ENCODE measurements at regions not wholly inside any gene's neighbourhood (a gene's known extent, or its start where the extent isn't known, plus 50 kb on each side); places are given as distances from the start of the nearest gene placed in this dataset.

DNA sequence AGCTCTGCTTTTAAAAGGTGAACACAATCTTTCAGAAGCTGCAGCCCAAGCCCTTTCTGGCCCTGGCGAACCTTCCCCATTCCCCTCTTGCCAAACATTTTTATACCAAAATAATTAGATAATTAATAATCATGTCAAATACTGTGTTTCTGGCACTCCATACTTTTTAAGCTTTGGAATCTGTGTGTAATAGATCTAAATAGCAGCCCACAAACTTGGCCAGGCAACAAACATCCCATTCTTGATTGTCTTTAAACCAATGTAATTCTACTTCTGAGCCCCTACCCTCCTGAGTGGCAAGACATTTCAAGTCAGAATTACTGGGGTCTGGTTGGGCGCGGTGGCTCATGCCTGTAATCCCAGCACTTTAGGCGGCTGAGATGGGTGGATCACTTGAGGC is 137.7 kb downstream of the NAV1 start:
- H3K36me3 ChIP-seq (ENCODE audit: control insufficient read depth, insufficient read depth, low read length): no peaks in the 10 kb centered on the region
- H3K27me3 ChIP-seq (ENCODE audit: control insufficient read depth, insufficient read depth, low read length): no peaks in the 10 kb centered on the region
- DNase-seq (ENCODE audit: low read depth): no peak
- no peak for TF ChIP-seq CTCF (IDR thresholded peaks at IDR 0.05; ENCODE audit: insufficient read depth, low read length, poor library complexity, severe bottlenecking)
- H3K4me3 ChIP-seq (ENCODE audit: low read depth, low read length): no peak overlapping the region

GRCh38 chr1:201678264-201679101 is 139.6 kb downstream of the NAV1 start:
- DNase-seq (ENCODE audit: low read depth): no peak

GRCh38 chr1:201681375-201681774 is 142.4 kb downstream of the NAV1 start:
- Histone ChIP-seq H3K4me3 (ENCODE audit: low read depth, low read length) (no peak overlapping the region), H3K27me3 (ENCODE audit: control insufficient read depth, insufficient read depth, low read length) (no peaks in the 10 kb centered on the region), H3K36me3 (ENCODE audit: control insufficient read depth, insufficient read depth, low read length) (no peaks in the 10 kb centered on the region)
- DNase-seq (ENCODE audit: low read depth): no peak
- TF ChIP-seq CTCF (IDR thresholded peaks at IDR 0.05; ENCODE audit: insufficient read depth, low read length, poor library complexity, severe bottlenecking): no peak

More at GRCh38 chr1:201678264-201679101, 139.6 kb downstream of the NAV1 start:
- no peaks in the 10 kb centered on the region for H3K36me3 ChIP-seq (ENCODE audit: control insufficient read depth, insufficient read depth, low read length)
- no peak for TF ChIP-seq CTCF (IDR thresholded peaks at IDR 0.05; ENCODE audit: insufficient read depth, low read length, poor library complexity, severe bottlenecking)
- no peak overlapping the region for H3K4me3 ChIP-seq (ENCODE audit: low read depth, low read length)
- no peaks in the 10 kb centered on the region for H3K27me3 ChIP-seq (ENCODE audit: control insufficient read depth, insufficient read depth, low read length)

DNA sequence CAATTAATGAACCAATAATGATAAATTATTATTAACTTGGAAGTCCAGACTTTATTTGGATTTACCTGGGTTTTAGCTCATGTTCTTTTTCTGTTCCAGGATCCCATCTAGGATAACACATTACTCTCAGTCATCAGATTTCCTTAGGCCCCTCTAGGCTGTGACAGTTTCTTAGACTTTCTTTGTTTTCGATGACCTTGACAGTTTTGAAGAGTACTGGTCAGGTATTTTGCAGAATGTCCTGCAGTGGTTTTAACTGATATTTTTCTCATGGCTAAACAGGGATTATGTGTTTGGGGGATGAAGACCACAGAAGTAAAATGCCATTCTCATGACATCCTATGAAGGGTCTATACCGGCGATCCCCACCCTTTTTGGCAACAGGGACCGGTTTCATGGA is 144.0 kb downstream of the NAV1 start:
- DNase-seq (ENCODE audit: low read depth): no peak
- H3K4me3 ChIP-seq (ENCODE audit: low read depth, low read length): no peak overlapping the region
- H3K27me3 ChIP-seq (ENCODE audit: control insufficient read depth, insufficient read depth, low read length): no peaks in the 10 kb centered on the region
- H3K36me3 ChIP-seq (ENCODE audit: control insufficient read depth, insufficient read depth, low read length): no peaks in the 10 kb centered on the region
- no peak for TF ChIP-seq CTCF (IDR thresholded peaks at IDR 0.05; ENCODE audit: insufficient read depth, low read length, poor library complexity, severe bottlenecking)

- no peaks in the 10 kb centered on the region for H3K27me3 ChIP-seq (ENCODE audit: control insufficient read depth, insufficient read depth, low read length)
- no peak overlapping the region for H3K4me3 ChIP-seq (ENCODE audit: low read depth, low read length)
- no peaks in the 10 kb centered on the region for H3K36me3 ChIP-seq (ENCODE audit: control insufficient read depth, insufficient read depth, low read length)
- DNase-seq (ENCODE audit: low read depth): no peak
- TF ChIP-seq CTCF (IDR thresholded peaks at IDR 0.05; ENCODE audit: insufficient read depth, low read length, poor library complexity, severe bottlenecking): no peak
Measured at GRCh38 chr1:201683397-201683796, 144.5 kb downstream of the NAV1 start.

DNA sequence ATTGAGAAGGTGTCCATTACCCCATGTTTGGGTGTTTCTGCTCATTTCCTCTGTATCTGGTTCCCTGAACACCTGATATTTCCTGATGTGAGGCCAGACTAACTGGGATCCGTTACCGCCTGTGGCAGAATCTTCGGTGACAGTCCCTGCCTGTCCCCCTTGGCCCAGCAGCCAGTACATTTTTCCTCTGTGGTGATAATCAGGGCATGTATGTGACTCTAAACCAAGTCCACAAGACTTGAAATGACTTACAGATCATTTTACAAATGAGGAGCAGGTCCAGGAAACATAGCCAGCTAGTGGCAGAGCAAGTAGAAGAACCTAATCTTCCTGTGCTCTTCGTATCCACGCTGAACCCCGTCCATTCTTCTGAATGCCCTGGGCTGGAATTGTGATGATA is 143.5 kb upstream of the IPO9 start:
- no peaks in the 10 kb centered on the region for H3K36me3 ChIP-seq (ENCODE audit: control insufficient read depth, insufficient read depth, low read length)
- H3K4me3 ChIP-seq (ENCODE audit: low read depth, low read length): no peak overlapping the region
- no peak for TF ChIP-seq CTCF (IDR thresholded peaks at IDR 0.05; ENCODE audit: insufficient read depth, low read length, poor library complexity, severe bottlenecking)
- H3K27me3 ChIP-seq (ENCODE audit: control insufficient read depth, insufficient read depth, low read length): no peaks in the 10 kb centered on the region
- no peak for DNase-seq (ENCODE audit: low read depth)

Data from kidney epithelial cell (primary cell).